RCC 7860 (cell line): ENCODE measurements at regions not wholly inside any gene's neighbourhood (a gene's known extent, or its start where the extent isn't known, plus 50 kb on each side); places are given as distances from the start of the nearest gene placed in this dataset.
A peak's percentile ranks its signal among the peaks of the same experiment; 100 is the strongest.
"Not testable (repeated sequence)": the region's sequence is repeated elsewhere in the genome, so short reads cannot be mapped to it uniquely, and the experiment has no call there.

ENCODE experiments used
- DNase-seq: peaks from one replicate; pipeline ENCODE4 v3.0.0-alpha.2; 2015; ENCODE audit warnings: low spot score
- FAIRE-seq: peaks from 2 replicates; lab custom pipeline; 2012; peaks lifted over from hg19 to GRCh38; lab: Jason Lieb, UNC

GRCh38 chr12:126452686-126453085 lies 1387.5 kb downstream of the AACS start:
- not testable (repeated sequence) for DNase-seq, FAIRE-seq

GRCh38 chr12:126454581-126454980 lies 1389.3 kb downstream of the AACS start:
- no peak for FAIRE-seq
- no peak for DNase-seq

GRCh38 chr12:126457776-126458175 lies 1392.5 kb downstream of the AACS start:
- FAIRE-seq (no peak), DNase-seq (no peak)

- DNase-seq (no peak), FAIRE-seq (no peak)
Measured at GRCh38 chr12:126464153-126464552, 1398.9 kb downstream of the AACS start.

GRCh38 chr12:126469211-126469610 lies 1404.0 kb downstream of the AACS start:
- DNase-seq (no peak), FAIRE-seq (no peak)

- FAIRE-seq (no peak), DNase-seq (no peak)
Measured at GRCh38 chr12:126474703-126475102, 1409.5 kb downstream of the AACS start.

- FAIRE-seq: no peak
- no peak for DNase-seq
Measured at GRCh38 chr12:126480451-126480850, 1415.2 kb downstream of the AACS start.

- FAIRE-seq (no peak), DNase-seq (no peak)
Measured at GRCh38 chr12:126481688-126482087, 1416.5 kb downstream of the AACS start.

GRCh38 chr12:126482238-126482889 lies 1417.1 kb downstream of the AACS start:
- DNase-seq (no peak), FAIRE-seq (no peak)

- FAIRE-seq (no peak), DNase-seq (peak; percentile 35)
Measured at GRCh38 chr12:126483145-126484068, 1418.2 kb downstream of the AACS start.

- DNase-seq (no peak), FAIRE-seq (no peak)
Measured at GRCh38 chr12:126487431-126487980, 1422.3 kb downstream of the AACS start.

- DNase-seq (no peak), FAIRE-seq (no peak)
Measured at GRCh38 chr12:126488806-126489205, 1423.6 kb downstream of the AACS start.

- FAIRE-seq: no peak
- DNase-seq: no peak
Measured at GRCh38 chr12:126492181-126492580, 1426.9 kb downstream of the AACS start.

GRCh38 chr12:126493366-126494108 lies 1428.3 kb downstream of the AACS start:
- FAIRE-seq (no peak), DNase-seq (peak; percentile 31)

GRCh38 chr12:126496201-126496600 lies 1431.0 kb downstream of the AACS start:
- no peak for FAIRE-seq
- DNase-seq: no peak

GRCh38 chr12:126506426-126507182 lies 1441.4 kb downstream of the AACS start:
- DNase-seq (no peak), FAIRE-seq (no peak)

GRCh38 chr12:126507231-126507630 lies 1442.0 kb downstream of the AACS start:
- FAIRE-seq (no peak), DNase-seq (no peak)

GRCh38 chr12:126509572-126509971 lies 1444.3 kb downstream of the AACS start:
- FAIRE-seq: no peak
- no peak for DNase-seq

GRCh38 chr12:126510630-126511029 lies 1445.4 kb downstream of the AACS start:
- DNase-seq: no peak
- FAIRE-seq: no peak
